ENCODE measurements at regions not wholly inside any gene's neighbourhood (a gene's known extent, or its start where the extent isn't known, plus 50 kb on each side); places are given as distances from the start of the nearest gene placed in this dataset.

GRCh38 chrX:69028006-69028760 is 137.1 kb downstream of the PJA1 start:
- no peak overlapping the region for H3K27ac ChIP-seq (ENCODE audit: low read depth, low read length)

GRCh38 chrX:69027181-69028005 is 137.9 kb downstream of the PJA1 start:
- H3K27me3 ChIP-seq (ENCODE audit: control insufficient read depth, insufficient read depth, low read length): peaks cover 2% of the 10 kb centered on the region
- peaks cover 5% of the 10 kb centered on the region for H3K4me1 ChIP-seq (ENCODE audit: control insufficient read depth, insufficient read depth, low read length)
- no peak overlapping the region for H3K4me3 ChIP-seq (ENCODE audit: low read length)
- H3K36me3 ChIP-seq (ENCODE audit: control insufficient read depth, insufficient read depth, low read length): no peaks in the 10 kb centered on the region
- no peak overlapping the region for H3K9ac ChIP-seq (ENCODE audit: low read length)
- no peak overlapping the region for H3K27ac ChIP-seq (ENCODE audit: low read depth, low read length)

More at GRCh38 chrX:69028006-69028760, 137.1 kb downstream of the PJA1 start:
- peaks cover 5% of the 10 kb centered on the region for H3K4me1 ChIP-seq (ENCODE audit: control insufficient read depth, insufficient read depth, low read length)
- H3K27me3 ChIP-seq (ENCODE audit: control insufficient read depth, insufficient read depth, low read length): peaks cover 2% of the 10 kb centered on the region
- H3K4me3 ChIP-seq (ENCODE audit: low read length): no peak overlapping the region
- H3K36me3 ChIP-seq (ENCODE audit: control insufficient read depth, insufficient read depth, low read length): no peaks in the 10 kb centered on the region
- H3K9ac ChIP-seq (ENCODE audit: low read length): no peak overlapping the region

GRCh38 chrX:69025802-69026301 is 139.4 kb downstream of the PJA1 start:
- Histone ChIP-seq H3K27ac (ENCODE audit: low read depth, low read length) (no peak overlapping the region), H3K9ac (ENCODE audit: low read length) (no peak overlapping the region), H3K27me3 (ENCODE audit: control insufficient read depth, insufficient read depth, low read length) (peaks cover 2% of the 10 kb centered on the region), H3K4me3 (ENCODE audit: low read length) (no peak overlapping the region), H3K4me1 (ENCODE audit: control insufficient read depth, insufficient read depth, low read length) (peaks cover 5% of the 10 kb centered on the region), H3K36me3 (ENCODE audit: control insufficient read depth, insufficient read depth, low read length) (no peaks in the 10 kb centered on the region)

GRCh38 chrX:69024931-69025330 is 140.3 kb downstream of the PJA1 start:
- Histone ChIP-seq H3K4me1 (ENCODE audit: control insufficient read depth, insufficient read depth, low read length) (peaks cover 5% of the 10 kb centered on the region), H3K4me3 (ENCODE audit: low read length) (no peak overlapping the region), H3K27ac (ENCODE audit: low read depth, low read length) (no peak overlapping the region), H3K36me3 (ENCODE audit: control insufficient read depth, insufficient read depth, low read length) (no peaks in the 10 kb centered on the region), H3K27me3 (ENCODE audit: control insufficient read depth, insufficient read depth, low read length) (peaks cover 2% of the 10 kb centered on the region), H3K9ac (ENCODE audit: low read length) (no peak overlapping the region)

- no peak overlapping the region for H3K9ac ChIP-seq (ENCODE audit: low read length)
Observed at GRCh38 chrX:69024161-69024736, 141.0 kb downstream of the PJA1 start.

GRCh38 chrX:69022430-69022829 is 142.8 kb downstream of the PJA1 start:
- H3K27ac ChIP-seq (ENCODE audit: low read depth, low read length): no peak overlapping the region
- H3K4me3 ChIP-seq (ENCODE audit: low read length): no peak overlapping the region
- H3K27me3 ChIP-seq (ENCODE audit: control insufficient read depth, insufficient read depth, low read length): no peaks in the 10 kb centered on the region
- peaks cover 5% of the 10 kb centered on the region for H3K4me1 ChIP-seq (ENCODE audit: control insufficient read depth, insufficient read depth, low read length)
- H3K36me3 ChIP-seq (ENCODE audit: control insufficient read depth, insufficient read depth, low read length): no peaks in the 10 kb centered on the region
- no peak overlapping the region for H3K9ac ChIP-seq (ENCODE audit: low read length)

More at GRCh38 chrX:69024161-69024736, 141.0 kb downstream of the PJA1 start:
- peaks cover 5% of the 10 kb centered on the region for H3K4me1 ChIP-seq (ENCODE audit: control insufficient read depth, insufficient read depth, low read length)
- H3K36me3 ChIP-seq (ENCODE audit: control insufficient read depth, insufficient read depth, low read length): no peaks in the 10 kb centered on the region
- H3K27me3 ChIP-seq (ENCODE audit: control insufficient read depth, insufficient read depth, low read length): peaks cover 2% of the 10 kb centered on the region
- H3K4me3 ChIP-seq (ENCODE audit: low read length): no peak overlapping the region
- no peak overlapping the region for H3K27ac ChIP-seq (ENCODE audit: low read depth, low read length)

GRCh38 chrX:69021141-69021960 is 143.9 kb downstream of the PJA1 start:
- Histone ChIP-seq H3K4me3 (ENCODE audit: low read length) (no peak overlapping the region), H3K27ac (ENCODE audit: low read depth, low read length) (no peak overlapping the region), H3K27me3 (ENCODE audit: control insufficient read depth, insufficient read depth, low read length) (no peaks in the 10 kb centered on the region), H3K36me3 (ENCODE audit: control insufficient read depth, insufficient read depth, low read length) (no peaks in the 10 kb centered on the region), H3K4me1 (ENCODE audit: control insufficient read depth, insufficient read depth, low read length) (peaks cover 5% of the 10 kb centered on the region), H3K9ac (ENCODE audit: low read length) (no peak overlapping the region)

- Histone ChIP-seq H3K9ac (ENCODE audit: low read length) (no peak overlapping the region), H3K4me1 (ENCODE audit: control insufficient read depth, insufficient read depth, low read length) (peaks cover 5% of the 10 kb centered on the region), H3K36me3 (ENCODE audit: control insufficient read depth, insufficient read depth, low read length) (no peaks in the 10 kb centered on the region), H3K27ac (ENCODE audit: low read depth, low read length) (no peak overlapping the region), H3K4me3 (ENCODE audit: low read length) (no peak overlapping the region), H3K27me3 (ENCODE audit: control insufficient read depth, insufficient read depth, low read length) (no peaks in the 10 kb centered on the region)
Observed at GRCh38 chrX:69020316-69020715, 144.9 kb downstream of the PJA1 start.

- Histone ChIP-seq H3K27me3 (ENCODE audit: control insufficient read depth, insufficient read depth, low read length) (no peaks in the 10 kb centered on the region), H3K9ac (ENCODE audit: low read length) (no peak overlapping the region), H3K27ac (ENCODE audit: low read depth, low read length) (no peak overlapping the region), H3K4me1 (ENCODE audit: control insufficient read depth, insufficient read depth, low read length) (no peaks in the 10 kb centered on the region), H3K36me3 (ENCODE audit: control insufficient read depth, insufficient read depth, low read length) (no peaks in the 10 kb centered on the region), H3K4me3 (ENCODE audit: low read length) (no peak overlapping the region)
Observed at GRCh38 chrX:69019073-69019890, 146.0 kb downstream of the PJA1 start.

- no peaks in the 10 kb centered on the region for H3K4me1 ChIP-seq (ENCODE audit: control insufficient read depth, insufficient read depth, low read length)
- no peaks in the 10 kb centered on the region for H3K27me3 ChIP-seq (ENCODE audit: control insufficient read depth, insufficient read depth, low read length)
- H3K4me3 ChIP-seq (ENCODE audit: low read length): no peak overlapping the region
- H3K36me3 ChIP-seq (ENCODE audit: control insufficient read depth, insufficient read depth, low read length): no peaks in the 10 kb centered on the region
- H3K9ac ChIP-seq (ENCODE audit: low read length): no peak overlapping the region
- H3K27ac ChIP-seq (ENCODE audit: low read depth, low read length): no peak overlapping the region
Observed at GRCh38 chrX:69018416-69019072, 146.7 kb downstream of the PJA1 start.
